HUES64 (cell line): ENCODE measurements at regions not wholly inside any gene's neighbourhood (a gene's known extent, or its start where the extent isn't known, plus 50 kb on each side); places are given as distances from the start of the nearest gene placed in this dataset.

Experiments used
- H3K27ac ChIP-seq: 2 replicates; pipeline ENCODE4 v1.7.0; 2013; ENCODE audit warnings: low read depth, low read length, inconsistent platforms
- H3K27me3 ChIP-seq: 2 replicates; pipeline ENCODE4 v1.6.1; 2013; ENCODE audit warnings: mild to moderate bottlenecking, low read length; ENCODE audit not compliant: insufficient read depth
- H3K36me3 ChIP-seq: 2 replicates; pipeline ENCODE4 v1.6.1; 2013; ENCODE audit warnings: mild to moderate bottlenecking, low read length; ENCODE audit not compliant: insufficient read depth
- H3K4me1 ChIP-seq: 2 replicates; pipeline ENCODE4 v1.6.1; 2013; ENCODE audit warnings: mild to moderate bottlenecking, low read length, moderate library complexity; ENCODE audit not compliant: insufficient read depth
- H3K4me3 ChIP-seq: 2 replicates; pipeline ENCODE4 v1.5.1; 2013; ENCODE audit warnings: mild to moderate bottlenecking, low read length, moderate library complexity
- H3K9ac ChIP-seq: 2 replicates; pipeline ENCODE4 v1.6.1; 2013; ENCODE audit warnings: mild to moderate bottlenecking, low read depth, low read length
- H3K9me3 ChIP-seq: 2 replicates; pipeline ENCODE4 v1.6.1; 2013; ENCODE audit warnings: low read depth, low read length; ENCODE audit not compliant: insufficient read depth
- WGBS: fragments of 150-250, 120-280 bp; methylation state at CpG from one replicate; pipeline ENCODE4 v1.1.7; 2013; ENCODE audit warnings: missing lambda C conversion rate; 5-methylcytosine and 5-hydroxymethylcytosine counted together

GRCh38 chr2:594297-594949 lies 82.8 kb downstream of the TMEM18 start:
- Histone ChIP-seq H3K4me3 (no peak overlapping the region), H3K36me3 (no peaks in the 10 kb centered on the region), H3K9me3 (no peaks in the 10 kb centered on the region), H3K9ac (no peak overlapping the region), H3K27ac (no peak overlapping the region), H3K4me1 (no peaks in the 10 kb centered on the region), H3K27me3 (no peaks in the 10 kb centered on the region; the same call in 1 of the 2 replicates)
- WGBS = 93% methylated on average over 21 of the region's 21 CpGs

- WGBS = 90% methylated on average over 17 of the region's 17 CpGs
These were observed 83.7 kb downstream of the TMEM18 start for GRCh38 chr2:593356-594026.

GRCh38 chr2:592737-593136 lies 84.5 kb downstream of the TMEM18 start:
- no peaks in the 10 kb centered on the region for H3K9me3 ChIP-seq
- no peaks in the 10 kb centered on the region for H3K4me1 ChIP-seq

More at GRCh38 chr2:593356-594026, 83.7 kb downstream of the TMEM18 start:
- Histone ChIP-seq H3K4me3 (no peak overlapping the region), H3K36me3 (no peaks in the 10 kb centered on the region), H3K9me3 (no peaks in the 10 kb centered on the region), H3K27ac (no peak overlapping the region), H3K9ac (no peak overlapping the region), H3K27me3 (no peaks in the 10 kb centered on the region; the same call in 1 of the 2 replicates), H3K4me1 (no peaks in the 10 kb centered on the region)

GRCh38 chr2:590214-591175 lies 86.7 kb downstream of the TMEM18 start:
- Histone ChIP-seq H3K27me3 (no peaks in the 10 kb centered on the region), H3K27ac (no peak overlapping the region), H3K36me3 (no peaks in the 10 kb centered on the region), H3K4me3 (no peak overlapping the region), H3K9me3 (no peaks in the 10 kb centered on the region), H3K9ac (no peak overlapping the region), H3K4me1 (peaks cover 11% of the 10 kb centered on the region; the same call in 1 of the 2 replicates)
- 92% methylated on average over 18 of the region's 19 CpGs for WGBS

More at GRCh38 chr2:592737-593136, 84.5 kb downstream of the TMEM18 start:
- Histone ChIP-seq H3K4me3 (no peak overlapping the region), H3K9ac (no peak overlapping the region), H3K27me3 (no peaks in the 10 kb centered on the region; the same call in 1 of the 2 replicates), H3K36me3 (no peaks in the 10 kb centered on the region), H3K27ac (no peak overlapping the region)
- WGBS = 96% methylated on average over 8 of the region's 8 CpGs

- no peak overlapping the region for H3K27ac ChIP-seq
- H3K4me1 ChIP-seq = peaks cover 12% of the 10 kb centered on the region; the same call in 1 of the 2 replicates
- no peak overlapping the region for H3K4me3 ChIP-seq
- WGBS = 82% methylated on average over 10 of the region's 10 CpGs
- H3K27me3 ChIP-seq = no peaks in the 10 kb centered on the region
- no peaks in the 10 kb centered on the region for H3K36me3 ChIP-seq
- H3K9ac ChIP-seq = no peak overlapping the region
- H3K9me3 ChIP-seq = no peaks in the 10 kb centered on the region
These were observed 87.7 kb downstream of the TMEM18 start for GRCh38 chr2:589281-590130.

GRCh38 chr2:588074-588645 lies 89.0 kb downstream of the TMEM18 start:
- Histone ChIP-seq H3K4me3 (no peak overlapping the region), H3K27ac (no peak overlapping the region), H3K27me3 (no peaks in the 10 kb centered on the region), H3K9me3 (no peaks in the 10 kb centered on the region), H3K4me1 (peaks cover 12% of the 10 kb centered on the region; the same call in 1 of the 2 replicates), H3K36me3 (no peaks in the 10 kb centered on the region), H3K9ac (no peak overlapping the region)
- 95% methylated on average over 17 of the region's 17 CpGs for WGBS

GRCh38 chr2:587087-587960 lies 89.9 kb downstream of the TMEM18 start:
- no peak overlapping the region for H3K9ac ChIP-seq
- H3K9me3 ChIP-seq = no peaks in the 10 kb centered on the region
- H3K4me3 ChIP-seq = no peak overlapping the region
- H3K27ac ChIP-seq = no peak overlapping the region
- no peaks in the 10 kb centered on the region for H3K36me3 ChIP-seq
- H3K27me3 ChIP-seq = no peaks in the 10 kb centered on the region
- 95% methylated on average over 18 of the region's 18 CpGs for WGBS
- H3K4me1 ChIP-seq = peaks cover 12% of the 10 kb centered on the region; the same call in 1 of the 2 replicates

- Histone ChIP-seq H3K27ac (no peak overlapping the region), H3K4me3 (no peak overlapping the region), H3K27me3 (no peaks in the 10 kb centered on the region), H3K9ac (no peak overlapping the region), H3K36me3 (no peaks in the 10 kb centered on the region), H3K4me1 (peaks cover 12% of the 10 kb centered on the region; the same call in 1 of the 2 replicates), H3K9me3 (no peaks in the 10 kb centered on the region)
- 86% methylated on average over 10 of the region's 10 CpGs for WGBS
These were observed 90.5 kb downstream of the TMEM18 start for GRCh38 chr2:586641-587076.

- Histone ChIP-seq H3K4me1 (peaks cover 12% of the 10 kb centered on the region; the same call in 1 of the 2 replicates), H3K27ac (no peak overlapping the region), H3K36me3 (no peaks in the 10 kb centered on the region), H3K9ac (no peak overlapping the region), H3K4me3 (no peak overlapping the region), H3K9me3 (no peaks in the 10 kb centered on the region), H3K27me3 (no peaks in the 10 kb centered on the region)
- WGBS = 83% methylated on average over 21 of the region's 21 CpGs
These were observed 92.1 kb downstream of the TMEM18 start for GRCh38 chr2:584863-585823.
